ENCODE measurements at regions not wholly inside any gene's neighbourhood (a gene's known extent, or its start where the extent isn't known, plus 50 kb on each side); places are given as distances from the start of the nearest gene placed in this dataset.

- H3K4me3 ChIP-seq = no peak overlapping the region
- H3K27me3 ChIP-seq = no peaks in the 10 kb centered on the region
- no peaks in the 10 kb centered on the region for H3K9me3 ChIP-seq
- no peak overlapping the region for H3K27ac ChIP-seq
- no peaks in the 10 kb centered on the region for H3K4me1 ChIP-seq
- H3K36me3 ChIP-seq = no peaks in the 10 kb centered on the region
- no peak for DNase-seq (ENCODE audit: low spot score in 2 of 2)
- TF ChIP-seq, protein P1, sequence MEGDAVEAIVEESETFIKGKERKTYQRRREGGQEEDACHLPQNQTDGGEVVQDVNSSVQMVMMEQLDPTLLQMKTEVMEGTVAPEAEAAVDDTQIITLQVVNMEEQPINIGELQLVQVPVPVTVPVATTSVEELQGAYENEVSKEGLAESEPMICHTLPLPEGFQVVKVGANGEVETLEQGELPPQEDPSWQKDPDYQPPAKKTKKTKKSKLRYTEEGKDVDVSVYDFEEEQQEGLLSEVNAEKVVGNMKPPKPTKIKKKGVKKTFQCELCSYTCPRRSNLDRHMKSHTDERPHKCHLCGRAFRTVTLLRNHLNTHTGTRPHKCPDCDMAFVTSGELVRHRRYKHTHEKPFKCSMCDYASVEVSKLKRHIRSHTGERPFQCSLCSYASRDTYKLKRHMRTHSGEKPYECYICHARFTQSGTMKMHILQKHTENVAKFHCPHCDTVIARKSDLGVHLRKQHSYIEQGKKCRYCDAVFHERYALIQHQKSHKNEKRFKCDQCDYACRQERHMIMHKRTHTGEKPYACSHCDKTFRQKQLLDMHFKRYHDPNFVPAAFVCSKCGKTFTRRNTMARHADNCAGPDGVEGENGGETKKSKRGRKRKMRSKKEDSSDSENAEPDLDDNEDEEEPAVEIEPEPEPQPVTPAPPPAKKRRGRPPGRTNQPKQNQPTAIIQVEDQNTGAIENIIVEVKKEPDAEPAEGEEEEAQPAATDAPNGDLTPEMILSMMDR (IDR thresholded peaks at IDR 0.05) = no peak
- TF ChIP-seq POLR2AphosphoS5 (IDR thresholded peaks at IDR 0.05) (no peak), POLR2A (IDR thresholded peaks at IDR 0.05) (no peak)
- intact Hi-C loops (cut with DNase I; ENCODE audit: low total_unique reads) = no loop called here
Observed at GRCh38 chr14:30443368-30444007, 115.5 kb upstream of the G2E3 start.

DNA sequence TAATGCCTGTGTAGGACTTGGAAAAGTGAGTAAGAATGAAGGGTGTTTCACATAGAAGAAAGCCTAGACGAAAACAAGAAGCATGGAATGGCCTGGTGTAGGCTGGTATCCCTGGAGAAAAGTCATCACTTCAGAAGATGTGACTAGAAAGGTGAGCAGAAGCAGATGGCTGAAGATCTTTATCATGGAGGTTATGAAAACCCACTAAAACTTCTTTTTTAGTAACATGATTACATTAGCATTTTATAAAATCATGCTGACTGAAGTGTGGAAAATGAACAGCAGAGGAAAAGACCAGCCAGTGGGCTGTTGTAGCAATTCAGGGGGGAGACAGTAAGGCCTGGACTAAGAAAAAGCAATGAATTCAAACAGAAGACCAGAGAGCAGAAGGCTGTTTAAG is 114.5 kb upstream of the G2E3 start:
- H3K27ac ChIP-seq = no peak overlapping the region
- intact Hi-C loops (cut with DNase I; ENCODE audit: low total_unique reads) = no loop called here
- TF ChIP-seq, protein P1 (IDR thresholded peaks at IDR 0.05) = no peak
- no peak for TF ChIP-seq POLR2AphosphoS5 (IDR thresholded peaks at IDR 0.05)
- no peak for TF ChIP-seq POLR2A (IDR thresholded peaks at IDR 0.05)
- no peaks in the 10 kb centered on the region for H3K9me3 ChIP-seq
- H3K4me1 ChIP-seq = no peaks in the 10 kb centered on the region
- H3K4me3 ChIP-seq = no peak overlapping the region
- DNase-seq (ENCODE audit: low spot score in 2 of 2) = no peak
- no peaks in the 10 kb centered on the region for H3K27me3 ChIP-seq
- H3K36me3 ChIP-seq = no peaks in the 10 kb centered on the region

DNA sequence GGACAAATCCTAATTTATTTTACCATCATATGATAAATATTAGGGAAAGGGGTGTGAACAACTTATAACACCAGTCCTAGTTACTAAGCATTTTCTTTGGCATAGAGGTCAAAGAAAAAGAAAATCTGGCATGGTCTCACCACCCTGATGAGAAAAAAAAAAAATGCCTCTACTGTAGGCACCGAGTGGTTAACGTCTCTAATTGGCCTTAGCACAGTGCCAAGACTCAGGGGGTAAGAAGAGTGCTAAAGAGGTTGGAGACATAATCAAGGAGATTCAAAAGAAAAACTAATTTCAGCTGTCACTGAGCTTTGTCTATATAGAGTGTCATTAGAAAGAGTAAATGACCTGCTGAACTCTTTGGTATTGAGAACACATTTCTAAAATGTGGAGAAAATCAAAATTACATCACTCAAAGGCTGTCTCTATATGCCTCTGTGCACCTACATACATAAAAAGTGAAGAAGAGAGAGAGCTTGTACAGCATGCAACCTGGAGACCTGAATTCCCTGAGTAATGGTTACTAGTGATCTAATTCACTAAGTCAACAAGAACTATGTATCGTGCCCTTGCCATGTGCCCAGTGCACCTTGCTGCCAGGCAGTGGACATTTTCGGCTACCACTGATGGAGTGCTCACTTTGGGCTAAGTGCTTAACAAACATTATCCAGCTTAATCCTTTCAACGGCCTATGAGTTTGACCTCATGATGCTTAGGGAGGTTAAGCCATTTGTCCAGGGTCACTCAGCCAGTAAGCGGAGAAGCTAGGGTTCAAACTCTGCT is 113.8 kb upstream of the G2E3 start:
- Histone ChIP-seq H3K4me1 (no peaks in the 10 kb centered on the region), H3K27ac (no peak overlapping the region), H3K4me3 (no peak overlapping the region), H3K9me3 (no peaks in the 10 kb centered on the region), H3K27me3 (no peaks in the 10 kb centered on the region), H3K36me3 (no peaks in the 10 kb centered on the region)
- intact Hi-C loops (cut with DNase I; ENCODE audit: low total_unique reads) = no loop called here
- DNase-seq (ENCODE audit: low spot score in 2 of 2) = no peak
- TF ChIP-seq, protein P1 (IDR thresholded peaks at IDR 0.05) = no peak
- no peak for TF ChIP-seq POLR2A (IDR thresholded peaks at IDR 0.05)
- no peak for TF ChIP-seq POLR2AphosphoS5 (IDR thresholded peaks at IDR 0.05)

DNA sequence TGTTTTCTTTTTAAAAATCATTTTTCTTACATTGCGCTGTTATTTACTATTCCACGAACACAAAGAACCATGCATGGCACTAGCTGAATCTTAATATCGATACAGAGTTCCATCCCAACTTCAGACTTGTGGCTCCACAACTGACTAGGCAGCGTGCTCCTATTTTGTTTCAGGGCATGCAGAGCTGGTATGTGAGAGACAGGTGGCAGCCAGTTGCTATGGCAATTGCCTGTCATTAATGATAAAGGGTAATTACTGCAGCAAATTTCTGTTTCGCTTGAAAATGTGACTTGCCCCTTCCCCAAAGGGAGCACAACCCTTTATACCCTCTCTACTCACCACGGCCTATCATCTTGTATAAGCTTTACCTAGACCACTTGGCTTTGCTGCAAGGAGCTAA is 113.1 kb upstream of the G2E3 start:
- no peak overlapping the region for H3K4me3 ChIP-seq
- no peak for TF ChIP-seq POLR2A (IDR thresholded peaks at IDR 0.05)
- TF ChIP-seq, protein P1 (IDR thresholded peaks at IDR 0.05) = no peak
- TF ChIP-seq POLR2AphosphoS5 (IDR thresholded peaks at IDR 0.05) = no peak
- no peaks in the 10 kb centered on the region for H3K4me1 ChIP-seq
- H3K9me3 ChIP-seq = no peaks in the 10 kb centered on the region
- no peaks in the 10 kb centered on the region for H3K27me3 ChIP-seq
- intact Hi-C loops (cut with DNase I; ENCODE audit: low total_unique reads) = no loop called here
- DNase-seq (ENCODE audit: low spot score in 2 of 2) = no peak
- H3K36me3 ChIP-seq = no peaks in the 10 kb centered on the region
- H3K27ac ChIP-seq = no peak overlapping the region

All from breast epithelium (tissue), 4 donors.